Thoracic aorta (tissue), 2 donors: ENCODE measurements at regions not wholly inside any gene's neighbourhood (a gene's known extent, or its start where the extent isn't known, plus 50 kb on each side); places are given as distances from the start of the nearest gene placed in this dataset.

ENCODE experiments used
- ATAC-seq: fragments of 150-250 bp; one replicate; pipeline ENCODE4 v1.8.0; 2017; ENCODE audit warnings: low read depth; ENCODE audit not compliant: insufficient number of reproducible peaks, low FRiP score
- DNase-seq: peaks from one replicate; pipeline ENCODE4 v3.0.0-alpha.2; 2020; ENCODE audit warnings: low spot score
- H3K27ac ChIP-seq, 2 donors: fragments of 200-600 bp; sonication (generic); 1 replicate in 1 of 2; 2 replicates in 1 of 2; pipeline ENCODE4 v1.5.1; 2016; ENCODE audit warnings: mild to moderate bottlenecking in 2 of 2, moderate library complexity in 2 of 2
- H3K27me3 ChIP-seq: fragments of 200-600 bp; sonication (generic); replicated peaks from 2 replicates; pipeline ENCODE4 v1.6.0; 2016; ENCODE audit warnings: mild to moderate bottlenecking; ENCODE audit not compliant: insufficient read depth
- H3K36me3 ChIP-seq: fragments of 200-600 bp; sonication (generic); one replicate; pipeline ENCODE4 v1.5.1; 2016
- H3K4me1 ChIP-seq, 2 donors: fragments of 200-600 bp; sonication (generic); 1 replicate in 1 of 2; 2 replicates in 1 of 2; pipeline versions ENCODE4 v1.5.1 to v1.6.0; 2016; ENCODE audit warnings: low read depth in 2 of 2, mild to moderate bottlenecking in 1 of 2; ENCODE audit not compliant: control insufficient read depth in 1 of 2
- H3K4me3 ChIP-seq: fragments of 200-600 bp; sonication (generic); 2 replicates; pipeline ENCODE4 v1.5.1; 2016; ENCODE audit warnings: mild to moderate bottlenecking
- H3K9me3 ChIP-seq: fragments of 200-600 bp; sonication (generic); 2 replicates; pipeline ENCODE4 v1.5.1; 2016
- TF ChIP-seq, protein P1 (sequence below): fragments of 200-600 bp; sonication (generic); IDR thresholded peaks from one replicate; pipeline ENCODE4 v1.5.1; 2019; ENCODE audit warnings: antibody characterized with exemption

DNA sequence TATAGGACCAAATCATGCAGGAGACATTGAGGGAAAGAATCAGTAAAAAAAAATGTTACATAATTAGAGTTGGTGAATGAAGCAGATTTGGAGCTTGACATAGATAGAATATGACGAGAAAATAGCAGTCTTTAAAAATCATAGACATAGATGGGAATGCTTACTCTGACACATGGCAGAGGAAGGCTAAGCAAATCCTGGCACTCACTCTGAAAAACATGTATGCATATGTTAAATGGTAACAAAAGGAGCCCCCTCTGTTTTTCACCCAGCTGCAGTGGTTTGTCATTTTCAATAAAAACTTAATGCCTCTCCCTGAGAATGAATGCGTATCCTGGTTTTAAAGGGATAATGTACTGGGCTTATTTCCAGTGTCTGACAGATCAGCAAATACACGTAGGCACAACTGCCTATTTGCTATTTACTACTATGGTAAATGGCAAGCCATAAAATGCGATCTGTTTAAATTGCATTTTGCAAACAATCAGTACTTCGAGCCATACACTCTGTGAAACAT lies 561.2 kb upstream of the SEL1L start:
- Histone ChIP-seq H3K4me1 (no peaks in the 10 kb centered on the region), H3K9me3 (no peaks in the 10 kb centered on the region), H3K27ac (no peak overlapping the region), H3K27me3 (no peaks in the 10 kb centered on the region), H3K36me3 (no peaks in the 10 kb centered on the region), H3K4me3 (no peak overlapping the region)
- TF ChIP-seq, protein P1, sequence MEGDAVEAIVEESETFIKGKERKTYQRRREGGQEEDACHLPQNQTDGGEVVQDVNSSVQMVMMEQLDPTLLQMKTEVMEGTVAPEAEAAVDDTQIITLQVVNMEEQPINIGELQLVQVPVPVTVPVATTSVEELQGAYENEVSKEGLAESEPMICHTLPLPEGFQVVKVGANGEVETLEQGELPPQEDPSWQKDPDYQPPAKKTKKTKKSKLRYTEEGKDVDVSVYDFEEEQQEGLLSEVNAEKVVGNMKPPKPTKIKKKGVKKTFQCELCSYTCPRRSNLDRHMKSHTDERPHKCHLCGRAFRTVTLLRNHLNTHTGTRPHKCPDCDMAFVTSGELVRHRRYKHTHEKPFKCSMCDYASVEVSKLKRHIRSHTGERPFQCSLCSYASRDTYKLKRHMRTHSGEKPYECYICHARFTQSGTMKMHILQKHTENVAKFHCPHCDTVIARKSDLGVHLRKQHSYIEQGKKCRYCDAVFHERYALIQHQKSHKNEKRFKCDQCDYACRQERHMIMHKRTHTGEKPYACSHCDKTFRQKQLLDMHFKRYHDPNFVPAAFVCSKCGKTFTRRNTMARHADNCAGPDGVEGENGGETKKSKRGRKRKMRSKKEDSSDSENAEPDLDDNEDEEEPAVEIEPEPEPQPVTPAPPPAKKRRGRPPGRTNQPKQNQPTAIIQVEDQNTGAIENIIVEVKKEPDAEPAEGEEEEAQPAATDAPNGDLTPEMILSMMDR: no peak
- DNase-seq (no peak), ATAC-seq (no peak)

DNA sequence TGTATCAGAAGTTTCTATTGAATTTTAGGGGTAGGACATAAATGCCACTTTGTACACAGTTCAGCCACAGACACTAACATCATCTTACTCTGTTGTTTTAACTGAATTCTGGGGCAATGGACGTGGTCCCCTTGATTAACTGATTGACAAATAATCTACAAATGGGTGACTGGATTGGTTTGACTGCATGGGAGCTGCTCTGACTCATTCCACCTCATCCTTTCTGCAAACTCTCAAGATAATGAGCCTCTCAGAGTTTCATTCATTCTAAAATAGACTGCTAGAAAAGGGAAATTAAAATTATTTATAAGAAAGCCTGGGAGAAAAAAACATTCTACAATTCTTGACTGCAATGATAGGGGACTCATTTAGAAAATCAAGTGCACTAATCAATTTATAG lies 570.4 kb upstream of the SEL1L start:
- TF ChIP-seq, protein P1: no peak
- H3K4me1 ChIP-seq: no peaks in the 10 kb centered on the region
- DNase-seq: no peak
- no peak for ATAC-seq
- no peaks in the 10 kb centered on the region for H3K36me3 ChIP-seq
- H3K27me3 ChIP-seq: no peaks in the 10 kb centered on the region
- no peaks in the 10 kb centered on the region for H3K9me3 ChIP-seq
- H3K4me3 ChIP-seq: no peak overlapping the region
- H3K27ac ChIP-seq: no peak overlapping the region

DNA sequence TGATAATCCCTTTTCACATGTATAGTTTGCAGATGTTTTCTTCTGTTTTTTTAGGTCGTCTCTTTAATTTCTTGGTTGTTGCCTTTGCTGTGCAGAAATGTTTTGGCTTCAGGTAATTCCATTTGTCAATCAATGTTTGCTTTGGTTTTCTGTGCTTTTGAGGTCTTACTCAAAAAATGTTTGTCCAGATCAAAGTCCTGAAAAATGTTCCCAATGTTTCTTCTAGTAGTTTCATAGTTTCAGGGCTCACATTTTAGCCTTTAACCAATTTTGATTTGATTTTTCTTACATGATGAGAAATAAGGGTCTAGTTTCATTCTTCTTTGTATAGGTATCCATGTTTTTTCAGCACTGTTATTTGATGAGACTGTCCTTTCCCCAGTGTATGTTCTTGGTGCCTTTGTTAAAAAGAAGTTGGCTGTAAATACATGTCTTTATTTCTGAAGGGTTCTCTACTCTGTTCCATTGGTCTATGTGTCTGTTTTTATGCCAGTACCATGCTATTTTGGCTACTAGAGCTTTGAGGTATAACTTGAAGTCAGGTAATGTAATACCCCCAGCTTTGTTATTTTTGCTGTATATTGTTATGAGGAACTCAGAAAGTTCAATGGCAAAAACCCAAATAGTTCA lies 578.7 kb upstream of the SEL1L start:
- no peak overlapping the region for H3K4me3 ChIP-seq
- H3K27ac ChIP-seq: no peak overlapping the region
- TF ChIP-seq, protein P1: no peak
- H3K36me3 ChIP-seq: no peaks in the 10 kb centered on the region
- no peaks in the 10 kb centered on the region for H3K4me1 ChIP-seq
- H3K9me3 ChIP-seq: no peaks in the 10 kb centered on the region
- no peak for DNase-seq
- no peak for ATAC-seq
- no peaks in the 10 kb centered on the region for H3K27me3 ChIP-seq

DNA sequence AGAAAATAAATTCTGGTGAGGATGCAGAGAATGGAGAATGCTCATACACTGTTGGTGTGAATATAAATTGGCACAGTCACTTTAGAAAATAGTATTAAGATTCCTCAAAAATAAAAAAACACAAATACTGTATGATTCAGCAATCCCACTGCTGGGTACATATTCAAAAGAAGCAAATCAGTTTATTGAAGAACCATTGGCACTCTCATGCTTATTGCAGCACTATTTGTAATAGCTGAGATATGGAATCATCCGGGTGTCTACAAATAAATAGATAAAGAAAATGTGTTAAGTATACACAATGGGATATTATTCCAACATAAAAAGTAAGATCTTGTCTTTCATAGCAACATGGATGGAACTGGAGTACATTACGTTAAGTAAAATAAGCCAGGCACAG lies 579.4 kb upstream of the SEL1L start:
- Histone ChIP-seq H3K4me3 (no peak overlapping the region), H3K4me1 (no peaks in the 10 kb centered on the region), H3K36me3 (no peaks in the 10 kb centered on the region), H3K27me3 (no peaks in the 10 kb centered on the region), H3K27ac (no peak overlapping the region), H3K9me3 (no peaks in the 10 kb centered on the region)
- ATAC-seq: no peak
- TF ChIP-seq, protein P1: no peak
- DNase-seq: no peak

DNA sequence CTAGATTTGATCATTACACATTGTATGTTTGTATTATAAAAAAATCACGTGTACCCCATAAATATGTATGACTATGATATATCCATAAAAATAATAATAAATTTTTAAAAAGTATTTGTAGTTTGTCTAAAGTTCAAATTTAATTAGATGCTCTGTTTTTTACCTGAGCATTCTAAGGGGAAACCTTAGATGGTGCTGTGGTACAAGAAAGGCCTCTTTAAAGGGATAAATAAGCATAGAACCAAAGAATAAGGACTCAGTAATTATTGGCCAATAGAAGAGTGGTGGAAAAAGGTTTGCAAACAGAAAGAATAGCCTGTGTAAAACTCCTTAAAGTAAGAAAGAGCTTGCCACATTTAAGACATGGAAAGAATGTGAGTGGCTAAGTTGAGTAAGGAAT lies 580.1 kb upstream of the SEL1L start:
- H3K27ac ChIP-seq: no peak overlapping the region
- H3K4me3 ChIP-seq: no peak overlapping the region
- no peak for DNase-seq
- ATAC-seq: no peak
- no peaks in the 10 kb centered on the region for H3K4me1 ChIP-seq
- no peaks in the 10 kb centered on the region for H3K36me3 ChIP-seq
- H3K27me3 ChIP-seq: no peaks in the 10 kb centered on the region
- no peaks in the 10 kb centered on the region for H3K9me3 ChIP-seq
- TF ChIP-seq, protein P1: no peak
